ENCODE measurements at regions not wholly inside any gene's neighbourhood (a gene's known extent, or its start where the extent isn't known, plus 50 kb on each side); places are given as distances from the start of the nearest gene placed in this dataset.

GRCh38 chr1:95561346-95561745, 327.3 kb downstream of the RWDD3 start:
- TF ChIP-seq POLR2A (IDR thresholded peaks at IDR 0.05) (no peak), EP300 (IDR thresholded peaks at IDR 0.05) (no peak)
- TF ChIP-seq, protein P1, sequence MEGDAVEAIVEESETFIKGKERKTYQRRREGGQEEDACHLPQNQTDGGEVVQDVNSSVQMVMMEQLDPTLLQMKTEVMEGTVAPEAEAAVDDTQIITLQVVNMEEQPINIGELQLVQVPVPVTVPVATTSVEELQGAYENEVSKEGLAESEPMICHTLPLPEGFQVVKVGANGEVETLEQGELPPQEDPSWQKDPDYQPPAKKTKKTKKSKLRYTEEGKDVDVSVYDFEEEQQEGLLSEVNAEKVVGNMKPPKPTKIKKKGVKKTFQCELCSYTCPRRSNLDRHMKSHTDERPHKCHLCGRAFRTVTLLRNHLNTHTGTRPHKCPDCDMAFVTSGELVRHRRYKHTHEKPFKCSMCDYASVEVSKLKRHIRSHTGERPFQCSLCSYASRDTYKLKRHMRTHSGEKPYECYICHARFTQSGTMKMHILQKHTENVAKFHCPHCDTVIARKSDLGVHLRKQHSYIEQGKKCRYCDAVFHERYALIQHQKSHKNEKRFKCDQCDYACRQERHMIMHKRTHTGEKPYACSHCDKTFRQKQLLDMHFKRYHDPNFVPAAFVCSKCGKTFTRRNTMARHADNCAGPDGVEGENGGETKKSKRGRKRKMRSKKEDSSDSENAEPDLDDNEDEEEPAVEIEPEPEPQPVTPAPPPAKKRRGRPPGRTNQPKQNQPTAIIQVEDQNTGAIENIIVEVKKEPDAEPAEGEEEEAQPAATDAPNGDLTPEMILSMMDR (IDR thresholded peaks at IDR 0.05), result no peak

All from sigmoid colon (tissue), 4 donors.